Uterus (tissue), 3 donors: ENCODE measurements at regions not wholly inside any gene's neighbourhood (a gene's known extent, or its start where the extent isn't known, plus 50 kb on each side); places are given as distances from the start of the nearest gene placed in this dataset.
"Not testable (repeated sequence)": the region's sequence is repeated elsewhere in the genome, so short reads cannot be mapped to it uniquely, and the experiment has no call there.

Experiments
- DNase-seq, 2 donors: peaks; one replicate each; pipeline ENCODE4 v3.0.0-alpha.2; 2019 to 2020
- H3K27ac ChIP-seq, 2 donors: fragments of 200-600 bp; sonication (generic); 1 replicate in 1 of 2; 2 replicates in 1 of 2; pipeline ENCODE4 v1.5.1; 2016 to 2018
- H3K27me3 ChIP-seq, 2 donors: fragments of 200-600 bp; sonication (generic); one replicate each; pipeline ENCODE4 v1.5.1; 2018 to 2019; ENCODE audit warnings: control low read depth in 1 of 2
- H3K36me3 ChIP-seq, 2 donors: fragments of 200-600 bp; sonication (generic); one replicate each; pipeline ENCODE4 v1.5.1; 2019; ENCODE audit warnings: control low read depth in 1 of 2
- H3K4me1 ChIP-seq, 2 donors: fragments of 200-600 bp; sonication (generic); one replicate each; pipeline ENCODE4 v1.5.1; 2018 to 2019; ENCODE audit warnings: control low read depth in 1 of 2
- H3K4me3 ChIP-seq, 2 donors: fragments of 200-600 bp; sonication (generic); 1 replicate in 1 of 2; 2 replicates in 1 of 2; pipeline ENCODE4 v1.5.1; 2018 to 2019; ENCODE audit warnings: mild to moderate bottlenecking in 1 of 2
- H3K9me3 ChIP-seq, 2 donors: fragments of 200-600 bp; sonication (generic); one replicate each; pipeline ENCODE4 v1.5.1; 2019; ENCODE audit warnings: control low read depth in 1 of 2
- CTCF ChIP-seq, 4 experiments: fragments of 200-600 bp in 2 of 4; fragments of 450-650 bp in 2 of 4; sonication (generic) in 2 of 4; IDR thresholded peaks; one replicate each; pipeline ENCODE4 v1.5.1; 2016 to 2019; ENCODE audit warnings: antibody characterized with exemption in 4 of 4, mild to moderate bottlenecking in 2 of 4, moderate library complexity in 1 of 4
- POLR2A ChIP-seq, 2 donors: fragments of 450-650 bp; IDR thresholded peaks; one replicate each; pipeline ENCODE4 v1.6.1; 2016; ENCODE audit warnings: antibody characterized with exemption in 2 of 2, mild to moderate bottlenecking in 1 of 2, moderate library complexity in 1 of 2
- intact Hi-C: fragments of 100-400 bp; cut with DNase I; formaldehyde crosslinking; loops from one replicate; pipeline ENCODE4 v1.15.1; 2023; ENCODE audit warnings: low total_unique reads
- donor health status: DM: yes; HTN: yes; CAD: no.

GRCh38 chr7:25050223-25050622, 70.2 kb upstream of the OSBPL3 start:
- intact Hi-C loops, result no loop called here
- no peaks in the 10 kb centered on the region for H3K9me3 ChIP-seq
- H3K27ac ChIP-seq, result no peak overlapping the region
- TF ChIP-seq POLR2A (IDR thresholded peaks at IDR 0.05) (no peak), CTCF (IDR thresholded peaks at IDR 0.05) (no peak)
- H3K27me3 ChIP-seq, result no peaks in the 10 kb centered on the region
- H3K4me1 ChIP-seq, result no peaks in the 10 kb centered on the region
- H3K4me3 ChIP-seq, result no peak overlapping the region
- no peak for DNase-seq
- H3K36me3 ChIP-seq, result no peaks in the 10 kb centered on the region

- Histone ChIP-seq H3K4me1 (no peaks in the 10 kb centered on the region), H3K9me3 (no peaks in the 10 kb centered on the region), H3K27me3 (no peaks in the 10 kb centered on the region), H3K36me3 (no peaks in the 10 kb centered on the region), H3K4me3 (no peak overlapping the region), H3K27ac (no peak overlapping the region)
- TF ChIP-seq POLR2A (IDR thresholded peaks at IDR 0.05) (no peak), CTCF (IDR thresholded peaks at IDR 0.05) (no peak)
- DNase-seq, result no peak
- intact Hi-C loops, result no loop called here
Measured at GRCh38 chr7:25048444-25048834, 68.5 kb upstream of the OSBPL3 start.

- H3K36me3 ChIP-seq, H3K27ac ChIP-seq, DNase-seq, H3K4me3 ChIP-seq, intact Hi-C loops, H3K4me1 ChIP-seq, H3K27me3 ChIP-seq, H3K9me3 ChIP-seq: not testable (repeated sequence)
Measured at GRCh38 chr7:25047571-25048443, 67.8 kb upstream of the OSBPL3 start.

GRCh38 chr7:25037325-25037724, 57.3 kb upstream of the OSBPL3 start:
- DNase-seq, result no peak
- Histone ChIP-seq H3K9me3 (no peaks in the 10 kb centered on the region), H3K27ac (no peak overlapping the region), H3K4me1 (no peaks in the 10 kb centered on the region), H3K36me3 (no peaks in the 10 kb centered on the region), H3K4me3 (no peak overlapping the region), H3K27me3 (no peaks in the 10 kb centered on the region)
- intact Hi-C loops, result no loop called here
- TF ChIP-seq CTCF (IDR thresholded peaks at IDR 0.05) (no peak), POLR2A (IDR thresholded peaks at IDR 0.05) (no peak)

- Histone ChIP-seq H3K9me3 (no peaks in the 10 kb centered on the region), H3K4me3 (no peak overlapping the region), H3K36me3 (no peaks in the 10 kb centered on the region), H3K27ac (no peak overlapping the region), H3K27me3 (no peaks in the 10 kb centered on the region), H3K4me1 (no peaks in the 10 kb centered on the region)
- TF ChIP-seq POLR2A (IDR thresholded peaks at IDR 0.05) (no peak), CTCF (IDR thresholded peaks at IDR 0.05) (no peak)
- DNase-seq, result no peak
- intact Hi-C loops, result no loop called here
Measured at GRCh38 chr7:25035274-25035673, 55.3 kb upstream of the OSBPL3 start.
